ENCODE measurements at regions not wholly inside any gene's neighbourhood (a gene's known extent, or its start where the extent isn't known, plus 50 kb on each side); places are given as distances from the start of the nearest gene placed in this dataset.
"Not testable (repeated sequence)": the region's sequence is repeated elsewhere in the genome, so short reads cannot be mapped to it uniquely, and the experiment has no call there.

DNA sequence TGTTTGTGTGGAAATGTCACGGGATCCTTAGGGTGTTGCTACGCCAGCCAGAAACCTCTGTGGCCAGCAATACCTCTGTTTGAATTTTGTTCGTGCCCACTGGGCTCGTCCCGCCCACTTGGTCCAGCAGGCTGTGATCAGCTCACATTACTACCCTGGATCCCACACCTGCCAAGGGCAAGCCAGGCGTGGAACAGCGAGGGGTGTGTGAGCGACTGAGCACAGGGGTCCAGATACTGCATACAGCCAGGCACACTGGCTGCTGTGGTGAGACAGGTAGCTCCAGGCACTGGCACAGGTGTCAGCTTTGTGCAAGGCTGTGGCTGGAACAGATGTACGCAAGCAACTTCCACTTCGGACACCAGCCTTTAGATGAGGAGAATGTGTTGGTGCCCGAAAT lies 718.9 kb downstream of the EPHA7 start:
- Histone ChIP-seq H3K4me3 (ENCODE audit: low read depth, low read length) (no peak overlapping the region), H3K4me1 (ENCODE audit: control insufficient read depth, insufficient read depth, low read length) (no peaks in the 10 kb centered on the region), H3K36me3 (ENCODE audit: control insufficient read depth, insufficient read depth, low read length) (no peaks in the 10 kb centered on the region), H3K9me3 (ENCODE audit: control insufficient read depth, insufficient read depth, low read length) (no peaks in the 10 kb centered on the region), H3K27ac (ENCODE audit: low read depth, low read length) (no peak overlapping the region), H3K27me3 (ENCODE audit: control insufficient read depth, insufficient read depth, low read length) (no peaks in the 10 kb centered on the region)
- DNase-seq (ENCODE audit: low read depth in 4 of 6, low spot score in 6 of 6): no peak
- 96% methylated on average over 9 of the region's 11 CpGs for WGBS (ENCODE audit: insufficient coverage)

DNA sequence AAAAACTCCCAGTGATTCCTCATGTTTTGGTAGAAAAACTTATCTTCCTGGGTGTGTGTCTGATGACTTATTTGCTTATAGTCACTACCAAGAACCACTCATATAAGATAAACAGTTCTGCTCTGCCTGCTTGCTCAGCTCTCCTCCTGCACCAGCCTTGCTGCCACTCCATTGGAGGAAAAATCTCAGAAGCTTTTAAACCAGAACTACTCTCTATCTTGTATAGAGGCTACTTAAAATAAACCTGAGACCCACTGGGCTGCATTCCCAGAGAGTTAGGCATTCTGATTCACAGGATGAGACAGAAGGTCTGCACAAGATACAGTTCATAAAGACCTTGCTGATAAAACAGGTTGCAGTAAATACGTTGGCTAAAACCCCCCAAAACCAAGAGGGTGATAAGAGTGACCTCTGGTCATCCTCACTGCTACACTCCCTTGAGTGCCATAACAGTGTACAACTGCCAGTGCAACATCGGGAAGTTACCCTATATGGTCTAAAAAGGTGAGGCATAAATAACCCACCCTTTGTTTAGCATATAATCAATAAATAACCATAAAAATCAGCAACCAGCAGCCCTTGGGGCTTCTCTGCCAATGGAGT lies 728.3 kb downstream of the EPHA7 start:
- no peaks in the 10 kb centered on the region for H3K27me3 ChIP-seq (ENCODE audit: control insufficient read depth, insufficient read depth, low read length)
- no peak overlapping the region for H3K27ac ChIP-seq (ENCODE audit: low read depth, low read length)
- no peak overlapping the region for H3K4me3 ChIP-seq (ENCODE audit: low read depth, low read length)
- H3K4me1 ChIP-seq (ENCODE audit: control insufficient read depth, insufficient read depth, low read length): no peaks in the 10 kb centered on the region
- WGBS (ENCODE audit: insufficient coverage): no CpG with 5 or more reads among the region's 2 CpGs
- H3K36me3 ChIP-seq (ENCODE audit: control insufficient read depth, insufficient read depth, low read length): no peaks in the 10 kb centered on the region
- DNase-seq (ENCODE audit: low read depth in 4 of 6, low spot score in 6 of 6): no peak
- H3K9me3 ChIP-seq (ENCODE audit: control insufficient read depth, insufficient read depth, low read length): no peaks in the 10 kb centered on the region

DNA sequence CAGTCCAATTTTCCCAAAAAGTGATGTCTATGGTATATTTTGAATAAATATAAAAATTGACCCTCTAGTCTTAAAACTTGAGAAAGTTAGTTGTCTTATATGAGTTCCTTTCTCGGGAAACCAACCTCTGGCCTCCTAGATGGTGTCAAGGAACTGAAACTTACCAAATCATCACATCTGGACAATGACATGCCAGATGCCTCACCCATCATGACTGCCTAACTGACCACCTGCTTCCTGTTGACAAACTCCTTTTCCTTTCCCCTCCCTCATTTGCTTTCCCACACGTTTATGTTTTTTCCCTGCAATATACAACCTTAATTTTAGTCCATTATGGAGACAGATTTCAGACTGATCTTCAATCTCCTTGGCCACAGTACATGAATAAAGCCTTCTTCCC lies 731.0 kb downstream of the EPHA7 start:
- no peak overlapping the region for H3K4me3 ChIP-seq (ENCODE audit: low read depth, low read length)
- H3K4me1 ChIP-seq (ENCODE audit: control insufficient read depth, insufficient read depth, low read length): no peaks in the 10 kb centered on the region
- H3K9me3 ChIP-seq (ENCODE audit: control insufficient read depth, insufficient read depth, low read length): no peaks in the 10 kb centered on the region
- no peaks in the 10 kb centered on the region for H3K36me3 ChIP-seq (ENCODE audit: control insufficient read depth, insufficient read depth, low read length)
- WGBS (ENCODE audit: insufficient coverage): 77% methylated on average over 2 of the region's 2 CpGs
- H3K27me3 ChIP-seq (ENCODE audit: control insufficient read depth, insufficient read depth, low read length): no peaks in the 10 kb centered on the region
- DNase-seq (ENCODE audit: low read depth in 4 of 6, low spot score in 6 of 6): no peak
- no peak overlapping the region for H3K27ac ChIP-seq (ENCODE audit: low read depth, low read length)

DNA sequence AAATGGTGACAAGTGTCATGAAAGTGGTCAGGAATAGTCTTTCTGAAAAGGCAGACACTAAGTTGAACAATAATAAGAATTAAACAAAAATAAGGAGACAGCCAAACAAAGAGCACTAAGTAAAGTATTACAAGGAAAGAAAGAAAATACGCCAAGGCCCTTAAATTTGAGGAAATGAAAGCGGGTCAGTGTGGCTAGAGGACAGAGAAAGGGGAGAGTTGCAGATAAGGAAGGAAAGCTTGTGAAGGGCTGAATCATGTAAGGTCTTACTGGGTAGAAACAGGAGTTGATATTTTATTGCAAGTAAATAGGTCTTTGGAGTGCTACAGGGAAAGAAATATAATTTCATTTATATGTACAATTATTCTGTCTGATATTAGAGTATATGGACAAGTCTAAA lies 732.1 kb downstream of the EPHA7 start:
- Histone ChIP-seq H3K27ac (ENCODE audit: low read depth, low read length) (no peak overlapping the region), H3K9me3 (ENCODE audit: control insufficient read depth, insufficient read depth, low read length) (no peaks in the 10 kb centered on the region), H3K27me3 (ENCODE audit: control insufficient read depth, insufficient read depth, low read length) (no peaks in the 10 kb centered on the region), H3K4me1 (ENCODE audit: control insufficient read depth, insufficient read depth, low read length) (no peaks in the 10 kb centered on the region), H3K36me3 (ENCODE audit: control insufficient read depth, insufficient read depth, low read length) (no peaks in the 10 kb centered on the region), H3K4me3 (ENCODE audit: low read depth, low read length) (no peak overlapping the region)
- WGBS (ENCODE audit: insufficient coverage): 92% methylated on average over 2 of the region's 2 CpGs
- no peak for DNase-seq (ENCODE audit: low read depth in 4 of 6, low spot score in 6 of 6)

DNA sequence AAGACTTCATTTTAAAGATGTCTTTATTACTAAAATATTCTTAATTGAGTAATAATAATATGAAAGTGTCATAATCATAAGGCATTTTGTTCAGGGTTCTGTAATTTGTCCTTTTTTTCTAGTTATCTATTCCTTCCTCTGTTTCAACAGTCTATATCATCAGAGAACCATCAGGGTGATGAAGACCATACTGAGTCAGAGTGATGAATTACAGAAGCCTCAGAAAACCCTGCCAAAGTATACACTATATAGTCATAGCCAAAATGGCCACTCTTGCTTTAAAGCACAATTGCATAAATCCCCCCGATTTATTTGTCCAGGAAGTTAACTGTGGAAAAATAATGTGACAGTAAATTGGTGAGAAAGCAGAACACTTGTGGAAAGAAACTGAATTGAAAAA lies 735.0 kb downstream of the EPHA7 start:
- no peak overlapping the region for H3K27ac ChIP-seq (ENCODE audit: low read depth, low read length)
- no peak overlapping the region for H3K4me3 ChIP-seq (ENCODE audit: low read depth, low read length)
- no peaks in the 10 kb centered on the region for H3K36me3 ChIP-seq (ENCODE audit: control insufficient read depth, insufficient read depth, low read length)
- no peak for DNase-seq (ENCODE audit: low read depth in 4 of 6, low spot score in 6 of 6)
- H3K27me3 ChIP-seq (ENCODE audit: control insufficient read depth, insufficient read depth, low read length): no peaks in the 10 kb centered on the region
- H3K4me1 ChIP-seq (ENCODE audit: control insufficient read depth, insufficient read depth, low read length): no peaks in the 10 kb centered on the region
- H3K9me3 ChIP-seq (ENCODE audit: control insufficient read depth, insufficient read depth, low read length): no peaks in the 10 kb centered on the region
- WGBS (ENCODE audit: insufficient coverage): no CpG with 5 or more reads among the region's 1 CpG

DNA sequence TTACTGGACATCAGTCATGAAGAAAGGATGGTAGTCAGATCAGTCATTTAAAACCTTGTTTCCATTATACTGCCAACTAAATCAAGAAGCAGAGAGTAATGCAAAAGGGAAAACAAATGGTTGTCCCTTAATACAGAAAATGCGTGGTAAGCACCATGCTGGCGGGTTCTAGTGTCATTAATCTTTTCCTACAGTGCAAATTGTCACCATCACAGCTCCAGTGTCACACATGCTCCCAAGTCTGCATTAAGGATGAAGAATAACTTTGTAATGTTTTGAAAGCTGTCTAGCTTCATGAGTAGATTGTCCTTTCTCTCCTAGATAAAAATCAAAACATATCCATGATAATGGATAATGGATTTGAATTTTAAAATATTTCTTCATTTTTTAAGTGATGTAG lies 735.6 kb downstream of the EPHA7 start:
- WGBS (ENCODE audit: insufficient coverage): no CpG with 5 or more reads among the region's 2 CpGs
- peak in 1 of 6 donors; percentile 51 for DNase-seq (ENCODE audit: low read depth in 4 of 6, low spot score in 6 of 6)

DNA sequence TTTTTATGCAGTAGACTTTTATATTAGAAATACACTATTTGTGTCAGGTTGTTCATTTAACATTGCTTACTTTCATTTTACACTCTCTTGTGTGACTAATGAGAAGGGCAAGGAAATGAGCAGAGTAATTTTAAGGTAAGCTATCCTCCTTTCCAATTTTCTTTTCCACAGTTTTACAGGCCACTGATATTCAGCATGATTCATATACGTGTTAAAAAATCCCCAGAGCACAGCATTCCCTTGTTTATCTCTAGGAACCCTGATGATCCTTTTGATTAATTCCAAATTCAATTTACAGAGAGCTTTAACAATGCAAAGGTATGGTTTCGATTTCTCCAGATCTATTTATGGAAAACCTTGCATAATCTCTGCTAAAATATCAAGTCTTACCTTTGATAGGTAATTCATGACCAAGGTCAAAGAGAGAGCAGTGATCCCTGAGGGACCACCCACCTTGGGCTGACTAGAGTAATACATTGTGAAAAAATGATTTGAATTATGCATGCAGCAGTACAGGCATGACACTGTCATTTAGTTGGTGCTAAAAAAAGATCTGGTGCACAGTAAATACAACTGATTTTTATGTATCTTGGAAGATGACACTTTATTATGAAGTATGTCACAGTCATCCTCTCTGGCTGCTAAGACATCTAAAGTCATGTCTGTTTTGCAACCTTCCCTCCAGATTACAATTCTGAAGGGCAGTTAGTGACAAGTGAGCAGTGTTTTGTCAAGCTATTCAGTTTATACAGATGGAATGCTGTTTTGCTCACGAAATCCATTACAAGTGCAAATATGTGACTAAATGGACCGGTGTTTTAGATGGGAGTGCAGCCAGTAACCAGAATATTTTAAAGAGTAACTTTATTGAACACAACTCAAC lies 736.6 kb downstream of the EPHA7 start:
- H3K27ac ChIP-seq (ENCODE audit: low read depth, low read length): no peak overlapping the region
- H3K36me3 ChIP-seq (ENCODE audit: control insufficient read depth, insufficient read depth, low read length): no peaks in the 10 kb centered on the region
- no peaks in the 10 kb centered on the region for H3K27me3 ChIP-seq (ENCODE audit: control insufficient read depth, insufficient read depth, low read length)
- H3K4me1 ChIP-seq (ENCODE audit: control insufficient read depth, insufficient read depth, low read length): no peaks in the 10 kb centered on the region
- WGBS (ENCODE audit: insufficient coverage): 67% methylated on average over 1 of the region's 4 CpGs
- H3K4me3 ChIP-seq (ENCODE audit: low read depth, low read length): no peak overlapping the region
- DNase-seq (ENCODE audit: low read depth in 4 of 6, low spot score in 6 of 6): peak in 2 of 6 donors; percentile 7 to 11
- no peaks in the 10 kb centered on the region for H3K9me3 ChIP-seq (ENCODE audit: control insufficient read depth, insufficient read depth, low read length)

More for the DNA sequence above, 735.6 kb downstream of the EPHA7 start:
- Histone ChIP-seq H3K36me3 (ENCODE audit: control insufficient read depth, insufficient read depth, low read length) (no peaks in the 10 kb centered on the region), H3K9me3 (ENCODE audit: control insufficient read depth, insufficient read depth, low read length) (no peaks in the 10 kb centered on the region), H3K4me1 (ENCODE audit: control insufficient read depth, insufficient read depth, low read length) (no peaks in the 10 kb centered on the region), H3K4me3 (ENCODE audit: low read depth, low read length) (no peak overlapping the region), H3K27me3 (ENCODE audit: control insufficient read depth, insufficient read depth, low read length) (no peaks in the 10 kb centered on the region), H3K27ac (ENCODE audit: low read depth, low read length) (no peak overlapping the region)

DNA sequence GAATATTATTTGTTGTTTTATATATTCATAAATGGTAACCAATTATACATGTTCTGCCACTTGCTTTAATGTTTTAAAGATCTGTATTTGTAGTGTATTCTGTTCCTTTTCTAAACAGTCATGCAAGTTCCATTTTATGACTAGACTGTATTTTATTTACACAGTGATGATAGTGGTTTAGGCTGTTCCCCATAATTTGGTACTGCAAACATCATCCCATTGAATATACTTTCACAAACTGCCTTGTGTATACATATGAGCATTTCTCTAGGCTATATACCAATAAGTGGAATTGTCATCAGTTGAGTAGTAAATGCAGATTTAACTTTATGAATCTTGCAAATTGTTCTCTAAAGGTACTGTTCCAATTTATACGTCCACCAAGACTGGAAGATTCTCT lies 738.0 kb downstream of the EPHA7 start:
- DNase-seq (ENCODE audit: low read depth in 4 of 6, low spot score in 6 of 6): no peak
- H3K9me3 ChIP-seq (ENCODE audit: control insufficient read depth, insufficient read depth, low read length): no peaks in the 10 kb centered on the region
- no peaks in the 10 kb centered on the region for H3K4me1 ChIP-seq (ENCODE audit: control insufficient read depth, insufficient read depth, low read length)
- H3K4me3 ChIP-seq (ENCODE audit: low read depth, low read length): no peak overlapping the region
- H3K27me3 ChIP-seq (ENCODE audit: control insufficient read depth, insufficient read depth, low read length): no peaks in the 10 kb centered on the region
- no CpG with 5 or more reads among the region's 1 CpG for WGBS (ENCODE audit: insufficient coverage)
- H3K27ac ChIP-seq (ENCODE audit: low read depth, low read length): no peak overlapping the region
- no peaks in the 10 kb centered on the region for H3K36me3 ChIP-seq (ENCODE audit: control insufficient read depth, insufficient read depth, low read length)

DNA sequence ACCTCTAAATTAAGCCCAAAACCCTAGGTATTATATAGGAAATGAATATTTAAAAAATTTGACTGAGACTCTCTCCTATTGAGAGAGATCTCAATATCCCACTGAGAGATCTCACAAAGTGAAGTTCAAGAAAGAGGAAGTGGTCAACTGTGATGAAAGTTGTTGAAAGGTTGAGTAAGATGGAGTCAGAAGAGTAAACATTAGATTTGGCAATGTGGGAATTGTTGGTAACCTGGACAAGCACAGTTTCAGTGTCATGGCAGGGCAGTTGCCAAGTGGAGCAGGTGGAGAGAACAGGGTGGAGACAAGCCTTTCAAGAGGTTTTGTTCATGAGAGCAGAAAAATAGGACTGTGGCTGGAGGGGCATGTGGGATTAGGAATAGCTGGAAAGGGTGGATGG lies 747.9 kb downstream of the EPHA7 start:
- H3K4me1 ChIP-seq (ENCODE audit: control insufficient read depth, insufficient read depth, low read length); H3K27me3 ChIP-seq (ENCODE audit: control insufficient read depth, insufficient read depth, low read length); H3K9me3 ChIP-seq (ENCODE audit: control insufficient read depth, insufficient read depth, low read length); H3K27ac ChIP-seq (ENCODE audit: low read depth, low read length); H3K36me3 ChIP-seq (ENCODE audit: control insufficient read depth, insufficient read depth, low read length); DNase-seq (ENCODE audit: low read depth in 4 of 6, low spot score in 6 of 6); H3K4me3 ChIP-seq (ENCODE audit: low read depth, low read length): not testable (repeated sequence)

DNA sequence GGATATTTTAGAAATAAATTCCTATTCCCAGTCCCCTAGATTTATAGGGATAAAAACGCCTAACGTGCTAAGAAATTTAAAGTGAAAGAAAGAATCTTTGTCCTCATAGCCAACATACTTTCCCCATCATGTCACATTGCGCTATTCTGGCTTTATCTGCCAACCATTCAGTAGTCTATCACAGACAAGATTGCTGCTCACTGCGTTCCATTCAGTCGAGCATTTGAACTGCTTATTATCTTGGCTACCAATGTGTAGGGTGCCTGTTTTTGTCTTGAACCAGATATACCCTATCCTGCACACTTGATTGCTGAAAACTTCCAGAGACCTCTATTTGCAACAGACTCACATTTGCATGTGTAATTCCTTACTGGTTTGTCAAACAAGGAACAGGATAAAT lies 751.5 kb downstream of the EPHA7 start:
- Histone ChIP-seq H3K27me3 (ENCODE audit: control insufficient read depth, insufficient read depth, low read length) (no peaks in the 10 kb centered on the region), H3K27ac (ENCODE audit: low read depth, low read length) (no peak overlapping the region), H3K36me3 (ENCODE audit: control insufficient read depth, insufficient read depth, low read length) (no peaks in the 10 kb centered on the region), H3K9me3 (ENCODE audit: control insufficient read depth, insufficient read depth, low read length) (no peaks in the 10 kb centered on the region), H3K4me3 (ENCODE audit: low read depth, low read length) (no peak overlapping the region), H3K4me1 (ENCODE audit: control insufficient read depth, insufficient read depth, low read length) (no peaks in the 10 kb centered on the region)
- DNase-seq (ENCODE audit: low read depth in 4 of 6, low spot score in 6 of 6): peak in 1 of 6 donors; percentile 18
- WGBS (ENCODE audit: insufficient coverage): 80% methylated on average over 1 of the region's 5 CpGs
